ENCODE measurements at regions not wholly inside any gene's neighbourhood (a gene's known extent, or its start where the extent isn't known, plus 50 kb on each side); places are given as distances from the start of the nearest gene placed in this dataset.
"Not testable (repeated sequence)": the region's sequence is repeated elsewhere in the genome, so short reads cannot be mapped to it uniquely, and the experiment has no call there.

GRCh38 chr2:204389856-204390255, 155.4 kb upstream of the PARD3B start:
- no peak for TF ChIP-seq CTCF (IDR thresholded peaks at IDR 0.05; ENCODE audit: low read depth, low read length, missing control alignments)
- no peak overlapping the region for H3K4me3 ChIP-seq (replicated peaks; ENCODE audit: low read depth, low read length)
- DNase-seq (ENCODE audit: extremely low read depth, low read depth), result no peak

GRCh38 chr2:204395539-204395938, 149.7 kb upstream of the PARD3B start:
- no peak for DNase-seq (ENCODE audit: extremely low read depth, low read depth)
- TF ChIP-seq CTCF (IDR thresholded peaks at IDR 0.05; ENCODE audit: low read depth, low read length, missing control alignments), result no peak
- H3K4me3 ChIP-seq (replicated peaks; ENCODE audit: low read depth, low read length), result no peak overlapping the region

- DNase-seq (ENCODE audit: extremely low read depth, low read depth), result no peak
- no peak overlapping the region for H3K4me3 ChIP-seq (replicated peaks; ENCODE audit: low read depth, low read length)
- no peak for TF ChIP-seq CTCF (IDR thresholded peaks at IDR 0.05; ENCODE audit: low read depth, low read length, missing control alignments)
Measured at GRCh38 chr2:204401114-204401513, 144.2 kb upstream of the PARD3B start.

GRCh38 chr2:204407204-204408014, 137.9 kb upstream of the PARD3B start:
- H3K4me3 ChIP-seq (replicated peaks; ENCODE audit: low read depth, low read length), result no peak overlapping the region
- no peak for DNase-seq (ENCODE audit: extremely low read depth, low read depth)
- no peak for TF ChIP-seq CTCF (IDR thresholded peaks at IDR 0.05; ENCODE audit: low read depth, low read length, missing control alignments)

GRCh38 chr2:204412782-204413181, 132.5 kb upstream of the PARD3B start:
- DNase-seq (ENCODE audit: extremely low read depth, low read depth), result not testable (repeated sequence)

GRCh38 chr2:204415406-204416181, 129.7 kb upstream of the PARD3B start:
- H3K4me3 ChIP-seq (replicated peaks; ENCODE audit: low read depth, low read length), result no peak overlapping the region
- TF ChIP-seq CTCF (IDR thresholded peaks at IDR 0.05; ENCODE audit: low read depth, low read length, missing control alignments), result no peak
- no peak for DNase-seq (ENCODE audit: extremely low read depth, low read depth)

More at GRCh38 chr2:204412782-204413181, 132.5 kb upstream of the PARD3B start:
- not testable (repeated sequence) for H3K4me3 ChIP-seq (replicated peaks; ENCODE audit: low read depth, low read length)

- TF ChIP-seq CTCF (IDR thresholded peaks at IDR 0.05; ENCODE audit: low read depth, low read length, missing control alignments), result no peak
- DNase-seq (ENCODE audit: extremely low read depth, low read depth), result no peak
- H3K4me3 ChIP-seq (replicated peaks; ENCODE audit: low read depth, low read length), result no peak overlapping the region
Measured at GRCh38 chr2:204416236-204416635, 129.0 kb upstream of the PARD3B start.

Data from HFF-Myc (cell line).